ENCODE measurements at regions not wholly inside any gene's neighbourhood (a gene's known extent, or its start where the extent isn't known, plus 50 kb on each side); places are given as distances from the start of the nearest gene placed in this dataset.

GRCh38 chr3:102063572-102063971 lies 214.3 kb downstream of the NFKBIZ start:
- DNase-seq, result no peak
- no peak for TF ChIP-seq POLR2A (IDR thresholded peaks at IDR 0.05)
- TF ChIP-seq CTCF (IDR thresholded peaks at IDR 0.05 in 4 of 5, conservative IDR thresholded peaks at IDR 0.05 in 1 of 5), result no peak
- Histone ChIP-seq H3K4me1 (no peaks in the 10 kb centered on the region), H3K9me3 (no peaks in the 10 kb centered on the region), H3K27ac (no peak overlapping the region), H3K4me3 (no peak overlapping the region), H3K36me3 (no peaks in the 10 kb centered on the region), H3K27me3 (no peaks in the 10 kb centered on the region)
- ATAC-seq, result no peak
- intact Hi-C loops (cut with DNase I; ENCODE audit: low total_unique reads) (no loop called here), in situ Hi-C loops (cut with MboI; ENCODE audit: low sequenced_read_pairs in 4 of 4) (no loop called here)

- in situ Hi-C loops (cut with MboI; ENCODE audit: low sequenced_read_pairs in 4 of 4) (no loop called here), intact Hi-C loops (cut with DNase I; ENCODE audit: low total_unique reads) (no loop called here)
- Histone ChIP-seq H3K36me3 (no peaks in the 10 kb centered on the region), H3K4me1 (no peaks in the 10 kb centered on the region), H3K9me3 (no peaks in the 10 kb centered on the region), H3K4me3 (no peak overlapping the region), H3K27me3 (no peaks in the 10 kb centered on the region), H3K27ac (no peak overlapping the region)
- TF ChIP-seq CTCF (IDR thresholded peaks at IDR 0.05 in 4 of 5, conservative IDR thresholded peaks at IDR 0.05 in 1 of 5), result no peak
- no peak for TF ChIP-seq POLR2A (IDR thresholded peaks at IDR 0.05)
- ATAC-seq (no peak), DNase-seq (no peak)
These were observed 217.2 kb downstream of the NFKBIZ start for GRCh38 chr3:102066470-102066869.

GRCh38 chr3:102068327-102068726 lies 219.0 kb downstream of the NFKBIZ start:
- in situ Hi-C loops (cut with MboI; ENCODE audit: low sequenced_read_pairs in 4 of 4) (no loop called here), intact Hi-C loops (cut with DNase I; ENCODE audit: low total_unique reads) (no loop called here)
- no peaks in the 10 kb centered on the region for H3K4me1 ChIP-seq
- DNase-seq (no peak), ATAC-seq (no peak)
- no peaks in the 10 kb centered on the region for H3K36me3 ChIP-seq
- H3K27me3 ChIP-seq, result no peaks in the 10 kb centered on the region
- no peak overlapping the region for H3K27ac ChIP-seq
- H3K9me3 ChIP-seq, result no peaks in the 10 kb centered on the region
- no peak overlapping the region for H3K4me3 ChIP-seq
- TF ChIP-seq CTCF (IDR thresholded peaks at IDR 0.05 in 4 of 5, conservative IDR thresholded peaks at IDR 0.05 in 1 of 5) (no peak), POLR2A (IDR thresholded peaks at IDR 0.05) (no peak)

GRCh38 chr3:102068736-102069135 lies 219.4 kb downstream of the NFKBIZ start:
- DNase-seq (no peak), ATAC-seq (no peak)
- Histone ChIP-seq H3K9me3 (no peaks in the 10 kb centered on the region), H3K4me3 (no peak overlapping the region), H3K27me3 (no peaks in the 10 kb centered on the region), H3K27ac (no peak overlapping the region), H3K4me1 (no peaks in the 10 kb centered on the region), H3K36me3 (no peaks in the 10 kb centered on the region)
- intact Hi-C loops (cut with DNase I; ENCODE audit: low total_unique reads), result no loop called here
- TF ChIP-seq POLR2A (IDR thresholded peaks at IDR 0.05) (no peak), CTCF (IDR thresholded peaks at IDR 0.05 in 4 of 5, conservative IDR thresholded peaks at IDR 0.05 in 1 of 5) (no peak)
- in situ Hi-C loops (cut with MboI; ENCODE audit: low sequenced_read_pairs in 4 of 4), result no loop called here

- TF ChIP-seq POLR2A (IDR thresholded peaks at IDR 0.05), result no peak
- no peak for TF ChIP-seq CTCF (IDR thresholded peaks at IDR 0.05 in 4 of 5, conservative IDR thresholded peaks at IDR 0.05 in 1 of 5)
- Histone ChIP-seq H3K4me3 (no peak overlapping the region), H3K9me3 (no peaks in the 10 kb centered on the region), H3K27ac (no peak overlapping the region), H3K27me3 (no peaks in the 10 kb centered on the region), H3K36me3 (no peaks in the 10 kb centered on the region), H3K4me1 (no peaks in the 10 kb centered on the region)
- ATAC-seq (peak; percentile 47 to 68), DNase-seq (no peak)
- intact Hi-C loops (cut with DNase I; ENCODE audit: low total_unique reads) (no loop called here), in situ Hi-C loops (cut with MboI; ENCODE audit: low sequenced_read_pairs in 4 of 4) (no loop called here)
These were observed 219.9 kb downstream of the NFKBIZ start for GRCh38 chr3:102069211-102069662.

All from gastrocnemius medialis (tissue), 4 donors.